Parathyroid adenoma (tissue), 2 donors: ENCODE measurements at regions not wholly inside any gene's neighbourhood (a gene's known extent, or its start where the extent isn't known, plus 50 kb on each side); places are given as distances from the start of the nearest gene placed in this dataset.

Experiments
- H2AFZ ChIP-seq: fragments of 300-600 bp; sonication (generic); one replicate; pipeline ENCODE4 v1.7.0; 2017; ENCODE audit warnings: antibody characterized with exemption, mild to moderate bottlenecking
- H3K27ac ChIP-seq: fragments of 300-600 bp; sonication (generic); one replicate; pipeline ENCODE4 v1.7.0; 2017
- H3K27me3 ChIP-seq: fragments of 300-600 bp; sonication (generic); one replicate; pipeline ENCODE4 v1.7.0; 2017; ENCODE audit warnings: low read length; ENCODE audit not compliant: control insufficient read depth, insufficient read depth
- H3K36me3 ChIP-seq: fragments of 300-600 bp; sonication (generic); one replicate; pipeline ENCODE4 v1.7.0; 2017; ENCODE audit warnings: low read length; ENCODE audit not compliant: control insufficient read depth, insufficient read depth
- H3K4me1 ChIP-seq: fragments of 300-600 bp; sonication (generic); one replicate; pipeline ENCODE4 v1.7.0; 2017; ENCODE audit warnings: control low read depth
- H3K4me2 ChIP-seq: fragments of 300-600 bp; sonication (generic); one replicate; pipeline ENCODE4 v1.7.0; 2017; ENCODE audit warnings: low read length
- H3K4me3 ChIP-seq: fragments of 300-600 bp; sonication (generic); one replicate; pipeline ENCODE4 v1.7.0; 2017; ENCODE audit warnings: low read depth, low read length
- H3K79me2 ChIP-seq: fragments of 300-600 bp; sonication (generic); one replicate; pipeline ENCODE4 v1.7.0; 2017; ENCODE audit warnings: control low read depth
- H3K9ac ChIP-seq: fragments of 300-600 bp; sonication (generic); one replicate; pipeline ENCODE4 v1.7.0; 2017; ENCODE audit warnings: mild to moderate bottlenecking
- H3K9me3 ChIP-seq: fragments of 300-600 bp; sonication (generic); one replicate; pipeline ENCODE4 v1.7.0; 2017; ENCODE audit warnings: low read length; ENCODE audit not compliant: control insufficient read depth
- CTCF ChIP-seq: fragments of 300-600 bp; sonication (generic); IDR thresholded peaks from one replicate; pipeline ENCODE4 v1.7.0; 2017; ENCODE audit warnings: antibody characterized with exemption, mild to moderate bottlenecking
- donor health status: primary hyperparathyroidism.

GRCh38 chr5:143878430-143878829 is 66.5 kb downstream of the HMHB1 start:
- no peaks in the 10 kb centered on the region for H3K79me2 ChIP-seq
- no peak overlapping the region for H2AFZ ChIP-seq
- H3K4me2 ChIP-seq = no peak overlapping the region
- no peak overlapping the region for H3K4me3 ChIP-seq
- H3K36me3 ChIP-seq = no peaks in the 10 kb centered on the region
- H3K4me1 ChIP-seq = peaks cover 24% of the 10 kb centered on the region
- H3K27ac ChIP-seq = no peak overlapping the region
- H3K9ac ChIP-seq = no peak overlapping the region
- no peaks in the 10 kb centered on the region for H3K27me3 ChIP-seq
- H3K9me3 ChIP-seq = no peaks in the 10 kb centered on the region
- no peak for TF ChIP-seq CTCF

- no peak overlapping the region for H3K4me3 ChIP-seq
- H3K36me3 ChIP-seq = no peaks in the 10 kb centered on the region
- no peaks in the 10 kb centered on the region for H3K9me3 ChIP-seq
- H2AFZ ChIP-seq = no peak overlapping the region
- H3K79me2 ChIP-seq = no peaks in the 10 kb centered on the region
- no peak overlapping the region for H3K27ac ChIP-seq
- no peak overlapping the region for H3K9ac ChIP-seq
- H3K27me3 ChIP-seq = no peaks in the 10 kb centered on the region
- H3K4me1 ChIP-seq = peaks cover 14% of the 10 kb centered on the region
- H3K4me2 ChIP-seq = no peak overlapping the region
- no peak for TF ChIP-seq CTCF
Observed at GRCh38 chr5:143879646-143880045, 67.7 kb downstream of the HMHB1 start.

GRCh38 chr5:143880178-143880577 is 68.2 kb downstream of the HMHB1 start:
- no peak overlapping the region for H3K4me3 ChIP-seq
- no peak overlapping the region for H3K4me2 ChIP-seq
- peaks cover 9% of the 10 kb centered on the region for H3K4me1 ChIP-seq
- H2AFZ ChIP-seq = no peak overlapping the region
- no peak overlapping the region for H3K27ac ChIP-seq
- H3K36me3 ChIP-seq = no peaks in the 10 kb centered on the region
- no peaks in the 10 kb centered on the region for H3K27me3 ChIP-seq
- H3K9me3 ChIP-seq = no peaks in the 10 kb centered on the region
- H3K79me2 ChIP-seq = no peaks in the 10 kb centered on the region
- no peak overlapping the region for H3K9ac ChIP-seq
- TF ChIP-seq CTCF = no peak

- no peak for TF ChIP-seq CTCF
- H3K4me3 ChIP-seq = no peak overlapping the region
- no peaks in the 10 kb centered on the region for H3K36me3 ChIP-seq
- H3K27ac ChIP-seq = no peak overlapping the region
- no peak overlapping the region for H2AFZ ChIP-seq
- H3K27me3 ChIP-seq = no peaks in the 10 kb centered on the region
- no peak overlapping the region for H3K4me2 ChIP-seq
- H3K4me1 ChIP-seq = peaks cover 12% of the 10 kb centered on the region
- no peaks in the 10 kb centered on the region for H3K79me2 ChIP-seq
- H3K9ac ChIP-seq = no peak overlapping the region
- no peaks in the 10 kb centered on the region for H3K9me3 ChIP-seq
Observed at GRCh38 chr5:143882520-143882919, 70.6 kb downstream of the HMHB1 start.

GRCh38 chr5:143886096-143886495 is 74.1 kb downstream of the HMHB1 start:
- no peaks in the 10 kb centered on the region for H3K9me3 ChIP-seq
- no peaks in the 10 kb centered on the region for H3K36me3 ChIP-seq
- H3K9ac ChIP-seq = no peak overlapping the region
- H3K4me3 ChIP-seq = no peak overlapping the region
- no peaks in the 10 kb centered on the region for H3K27me3 ChIP-seq
- no peaks in the 10 kb centered on the region for H3K79me2 ChIP-seq
- H2AFZ ChIP-seq = peak overlapping the region; percentile 72
- no peak overlapping the region for H3K4me2 ChIP-seq
- H3K27ac ChIP-seq = no peak overlapping the region
- no peak for TF ChIP-seq CTCF
- H3K4me1 ChIP-seq = peaks cover 22% of the 10 kb centered on the region
